ENCODE measurements at regions not wholly inside any gene's neighbourhood (a gene's known extent, or its start where the extent isn't known, plus 50 kb on each side); places are given as distances from the start of the nearest gene placed in this dataset.

GRCh38 chr1:81050390-81050789 is 750.3 kb upstream of the ADGRL2 start:
- TF ChIP-seq MAX (IDR thresholded peaks at IDR 0.05) (no peak), CTCF (IDR thresholded peaks at IDR 0.05; ENCODE audit: low read depth, low read length, missing input control) (no peak), REST (IDR thresholded peaks at IDR 0.05) (no peak), FOXA1 (IDR thresholded peaks at IDR 0.05) (no peak), RAD21 (IDR thresholded peaks at IDR 0.05) (no peak), YY1 (IDR thresholded peaks at IDR 0.05) (no peak), TAF1 (conservative IDR thresholded peaks at IDR 0.05) (no peak), SP1 (IDR thresholded peaks at IDR 0.05) (no peak), ATF3 (IDR thresholded peaks at IDR 0.05) (no peak), GABPA (IDR thresholded peaks at IDR 0.05 in 1 of 2, conservative IDR thresholded peaks at IDR 0.05 in 1 of 2) (no peak), JUND (IDR thresholded peaks at IDR 0.05) (no peak), EGR1 (IDR thresholded peaks at IDR 0.05; ENCODE audit: low read depth in 2 of 2) (no peak), ZBTB33 (IDR thresholded peaks at IDR 0.05) (no peak), HNF4G (IDR thresholded peaks at IDR 0.05) (no peak)

Data from liver (tissue), 3 donors.